NCI-H128 (cell line): ENCODE measurements at regions not wholly inside any gene's neighbourhood (a gene's known extent, or its start where the extent isn't known, plus 50 kb on each side); places are given as distances from the start of the nearest gene placed in this dataset.

ENCODE experiments used
- DNase-seq: peaks from one replicate; lab custom pipeline; 2025; ENCODE audit not compliant: unreplicated experiment; lab: John Stamatoyannopoulos, UW

- DNase-seq: no peak
These were observed 806.2 kb upstream of the CHAC2 start for GRCh38 chr2:52961403-52961802.

- DNase-seq: no peak
These were observed 806.7 kb upstream of the CHAC2 start for GRCh38 chr2:52960881-52961280.

GRCh38 chr2:52959801-52960200 is 807.8 kb upstream of the CHAC2 start:
- DNase-seq: no peak

GRCh38 chr2:52956766-52957165 is 810.8 kb upstream of the CHAC2 start:
- no peak for DNase-seq

GRCh38 chr2:52956118-52956517 is 811.5 kb upstream of the CHAC2 start:
- no peak for DNase-seq

- no peak for DNase-seq
These were observed 812.5 kb upstream of the CHAC2 start for GRCh38 chr2:52955079-52955478.

- no peak for DNase-seq
These were observed 827.5 kb upstream of the CHAC2 start for GRCh38 chr2:52940101-52940500.

- DNase-seq: no peak
These were observed 828.4 kb upstream of the CHAC2 start for GRCh38 chr2:52939250-52939649.

GRCh38 chr2:52936029-52936428 is 831.6 kb upstream of the CHAC2 start:
- no peak for DNase-seq

GRCh38 chr2:52934920-52935640 is 832.5 kb upstream of the CHAC2 start:
- DNase-seq: no peak

GRCh38 chr2:52934323-52934898 is 833.2 kb upstream of the CHAC2 start:
- no peak for DNase-seq

- no peak for DNase-seq
These were observed 833.7 kb upstream of the CHAC2 start for GRCh38 chr2:52933878-52934277.

GRCh38 chr2:52931660-52932059 is 835.9 kb upstream of the CHAC2 start:
- no peak for DNase-seq

GRCh38 chr2:52929412-52929811 is 838.2 kb upstream of the CHAC2 start:
- DNase-seq: no peak

GRCh38 chr2:52919673-52920072 is 847.9 kb upstream of the CHAC2 start:
- no peak for DNase-seq

GRCh38 chr2:52918551-52918950 is 849.1 kb upstream of the CHAC2 start:
- DNase-seq: no peak

GRCh38 chr2:52916981-52917380 is 850.6 kb upstream of the CHAC2 start:
- DNase-seq: no peak

- DNase-seq: no peak
These were observed 863.2 kb upstream of the CHAC2 start for GRCh38 chr2:52904355-52904891.

GRCh38 chr2:52897511-52898044 is 870.0 kb upstream of the CHAC2 start:
- DNase-seq: no peak

- no peak for DNase-seq
These were observed 871.8 kb upstream of the CHAC2 start for GRCh38 chr2:52895726-52896340.

- no peak for DNase-seq
These were observed 881.0 kb upstream of the CHAC2 start for GRCh38 chr2:52886556-52886955.

GRCh38 chr2:52884761-52885352 is 882.7 kb upstream of the CHAC2 start:
- no peak for DNase-seq
